ENCODE measurements at regions not wholly inside any gene's neighbourhood (a gene's known extent, or its start where the extent isn't known, plus 50 kb on each side); places are given as distances from the start of the nearest gene placed in this dataset.

- FAIRE-seq: no peak
- no peak for DNase-seq (ENCODE audit: insufficient read length, low spot score)
- TF ChIP-seq POLR2A (IDR thresholded peaks at IDR 0.05; ENCODE audit: low read depth, low read length) (no peak), PAX5 (IDR thresholded peaks at IDR 0.05; ENCODE audit: insufficient read depth, low read length, severe bottlenecking) (no peak), TAF1 (IDR thresholded peaks at IDR 0.05; ENCODE audit: low read depth, low read length) (no peak), POU2F2 (IDR thresholded peaks at IDR 0.05; ENCODE audit: low read depth, low read length) (no peak), POLR2AphosphoS5 (IDR thresholded peaks at IDR 0.05; ENCODE audit: low read depth, low read length) (no peak), SPI1 (IDR thresholded peaks at IDR 0.05; ENCODE audit: low read depth, low read length) (no peak)
These were observed 62.7 kb upstream of the SLCO3A1 start for GRCh38 chr15:91790836-91791235.

GRCh38 chr15:91793771-91794170 is 59.7 kb upstream of the SLCO3A1 start:
- no peak for FAIRE-seq
- DNase-seq (ENCODE audit: insufficient read length, low spot score): no peak

GRCh38 chr15:91795235-91795634 is 58.3 kb upstream of the SLCO3A1 start:
- no peak for FAIRE-seq
- TF ChIP-seq POLR2AphosphoS5 (IDR thresholded peaks at IDR 0.05; ENCODE audit: low read depth, low read length) (no peak), POU2F2 (IDR thresholded peaks at IDR 0.05; ENCODE audit: low read depth, low read length) (no peak), POLR2A (IDR thresholded peaks at IDR 0.05; ENCODE audit: low read depth, low read length) (no peak)

More at GRCh38 chr15:91793771-91794170, 59.7 kb upstream of the SLCO3A1 start:
- no peak for TF ChIP-seq POLR2A (IDR thresholded peaks at IDR 0.05; ENCODE audit: low read depth, low read length)
- no peak for TF ChIP-seq SPI1 (IDR thresholded peaks at IDR 0.05; ENCODE audit: low read depth, low read length)
- no peak for TF ChIP-seq PAX5 (IDR thresholded peaks at IDR 0.05; ENCODE audit: insufficient read depth, low read length, severe bottlenecking)
- no peak for TF ChIP-seq POLR2AphosphoS5 (IDR thresholded peaks at IDR 0.05; ENCODE audit: low read depth, low read length)
- no peak for TF ChIP-seq POU2F2 (IDR thresholded peaks at IDR 0.05; ENCODE audit: low read depth, low read length)
- TF ChIP-seq TAF1 (IDR thresholded peaks at IDR 0.05; ENCODE audit: low read depth, low read length): no peak

GRCh38 chr15:91801836-91802534 is 51.5 kb upstream of the SLCO3A1 start:
- DNase-seq (ENCODE audit: insufficient read length, low spot score): no peak
- FAIRE-seq: no peak
- TF ChIP-seq POU2F2 (IDR thresholded peaks at IDR 0.05; ENCODE audit: low read depth, low read length): no peak
- no peak for TF ChIP-seq PAX5 (IDR thresholded peaks at IDR 0.05; ENCODE audit: insufficient read depth, low read length, severe bottlenecking)
- TF ChIP-seq SPI1 (IDR thresholded peaks at IDR 0.05; ENCODE audit: low read depth, low read length): no peak
- no peak for TF ChIP-seq TAF1 (IDR thresholded peaks at IDR 0.05; ENCODE audit: low read depth, low read length)
- no peak for TF ChIP-seq POLR2A (IDR thresholded peaks at IDR 0.05; ENCODE audit: low read depth, low read length)
- TF ChIP-seq POLR2AphosphoS5 (IDR thresholded peaks at IDR 0.05; ENCODE audit: low read depth, low read length): no peak

More at GRCh38 chr15:91795235-91795634, 58.3 kb upstream of the SLCO3A1 start:
- no peak for DNase-seq (ENCODE audit: insufficient read length, low spot score)

GRCh38 chr15:91803260-91803659 is 50.2 kb upstream of the SLCO3A1 start:
- no peak for TF ChIP-seq POU2F2 (IDR thresholded peaks at IDR 0.05; ENCODE audit: low read depth, low read length)
- no peak for TF ChIP-seq POLR2A (IDR thresholded peaks at IDR 0.05; ENCODE audit: low read depth, low read length)
- no peak for TF ChIP-seq POLR2AphosphoS5 (IDR thresholded peaks at IDR 0.05; ENCODE audit: low read depth, low read length)
- TF ChIP-seq TAF1 (IDR thresholded peaks at IDR 0.05; ENCODE audit: low read depth, low read length): no peak
- no peak for TF ChIP-seq SPI1 (IDR thresholded peaks at IDR 0.05; ENCODE audit: low read depth, low read length)
- no peak for TF ChIP-seq PAX5 (IDR thresholded peaks at IDR 0.05; ENCODE audit: insufficient read depth, low read length, severe bottlenecking)
- no peak for FAIRE-seq
- DNase-seq (ENCODE audit: insufficient read length, low spot score): no peak

Data from GM12891 (cell line).